ENCODE measurements at regions not wholly inside any gene's neighbourhood (a gene's known extent, or its start where the extent isn't known, plus 50 kb on each side); places are given as distances from the start of the nearest gene placed in this dataset.

GRCh38 chr18:8458546-8459215 is 150.6 kb upstream of the RAB12 start:
- no peak overlapping the region for H3K27ac ChIP-seq
- intact Hi-C loops (cut with DNase I; ENCODE audit: low total_unique reads): no loop called here
- DNase-seq: no peak
- H3K36me3 ChIP-seq: no peaks in the 10 kb centered on the region
- no peak overlapping the region for H3K4me3 ChIP-seq
- H3K4me1 ChIP-seq: no peaks in the 10 kb centered on the region
- H3K27me3 ChIP-seq: no peaks in the 10 kb centered on the region
- TF ChIP-seq POLR2A (IDR thresholded peaks at IDR 0.05) (no peak), CTCF (IDR thresholded peaks at IDR 0.05) (no peak)
- no peaks in the 10 kb centered on the region for H3K9me3 ChIP-seq

- Histone ChIP-seq H3K9me3 (no peaks in the 10 kb centered on the region), H3K4me3 (no peak overlapping the region), H3K4me1 (no peaks in the 10 kb centered on the region), H3K27ac (no peak overlapping the region), H3K27me3 (no peaks in the 10 kb centered on the region), H3K36me3 (no peaks in the 10 kb centered on the region)
- intact Hi-C loops (cut with DNase I; ENCODE audit: low total_unique reads): no loop called here
- no peak for DNase-seq
- TF ChIP-seq POLR2A (IDR thresholded peaks at IDR 0.05) (no peak), CTCF (IDR thresholded peaks at IDR 0.05) (no peak)
Observed at GRCh38 chr18:8460748-8461147, 148.5 kb upstream of the RAB12 start.

- H3K9me3 ChIP-seq: no peaks in the 10 kb centered on the region
- TF ChIP-seq CTCF (IDR thresholded peaks at IDR 0.05): no peak
- no peak for TF ChIP-seq POLR2A (IDR thresholded peaks at IDR 0.05)
- H3K27ac ChIP-seq: no peak overlapping the region
- no peaks in the 10 kb centered on the region for H3K4me1 ChIP-seq
- no peak overlapping the region for H3K4me3 ChIP-seq
- no peaks in the 10 kb centered on the region for H3K27me3 ChIP-seq
- intact Hi-C loops (cut with DNase I; ENCODE audit: low total_unique reads): no loop called here
- no peaks in the 10 kb centered on the region for H3K36me3 ChIP-seq
- no peak for DNase-seq
Observed at GRCh38 chr18:8461544-8461943, 147.7 kb upstream of the RAB12 start.

- no peak for TF ChIP-seq POLR2A (IDR thresholded peaks at IDR 0.05)
- TF ChIP-seq CTCF (IDR thresholded peaks at IDR 0.05): no peak
- no peaks in the 10 kb centered on the region for H3K4me1 ChIP-seq
- no peaks in the 10 kb centered on the region for H3K36me3 ChIP-seq
- no peak overlapping the region for H3K27ac ChIP-seq
- no peak overlapping the region for H3K4me3 ChIP-seq
- no peak for DNase-seq
- intact Hi-C loops (cut with DNase I; ENCODE audit: low total_unique reads): no loop called here
- no peaks in the 10 kb centered on the region for H3K27me3 ChIP-seq
- no peaks in the 10 kb centered on the region for H3K9me3 ChIP-seq
Observed at GRCh38 chr18:8462651-8463185, 146.5 kb upstream of the RAB12 start.

GRCh38 chr18:8463791-8464190 is 145.4 kb upstream of the RAB12 start:
- no peak overlapping the region for H3K27ac ChIP-seq
- intact Hi-C loops (cut with DNase I; ENCODE audit: low total_unique reads): no loop called here
- TF ChIP-seq CTCF (IDR thresholded peaks at IDR 0.05) (no peak), POLR2A (IDR thresholded peaks at IDR 0.05) (no peak)

More at GRCh38 chr18:8463791-8464190, 145.4 kb upstream of the RAB12 start:
- Histone ChIP-seq H3K9me3 (no peaks in the 10 kb centered on the region), H3K4me3 (no peak overlapping the region), H3K4me1 (no peaks in the 10 kb centered on the region), H3K36me3 (no peaks in the 10 kb centered on the region), H3K27me3 (no peaks in the 10 kb centered on the region)
- no peak for DNase-seq

Data from uterus (tissue), 3 donors.